H9 (cell line): ENCODE measurements at regions not wholly inside any gene's neighbourhood (a gene's known extent, or its start where the extent isn't known, plus 50 kb on each side); places are given as distances from the start of the nearest gene placed in this dataset.

Experiments used
- DNase-seq: peaks from one replicate; pipeline ENCODE4 v3.0.0-alpha.2; 2017
- H2AFZ ChIP-seq: one replicate; pipeline ENCODE4 v1.6.1; 2013; ENCODE audit warnings: mild to moderate bottlenecking, low read length, control low read depth, moderate library complexity
- H2AK5ac ChIP-seq: 2 replicates; pipeline ENCODE4 v1.6.1; 2013; ENCODE audit warnings: low read length, control low read depth, mixed read lengths; ENCODE audit not compliant: insufficient read length
- H2BK120ac ChIP-seq: one replicate; pipeline ENCODE4 v1.6.1; 2013; ENCODE audit warnings: low read depth, mild to moderate bottlenecking, low read length, control low read depth, inconsistent platforms; ENCODE audit not compliant: poor library complexity, severe bottlenecking
- H2BK12ac ChIP-seq: 2 replicates; pipeline ENCODE4 v1.6.1; 2013; ENCODE audit warnings: low read length, control low read depth, mixed read lengths, low read depth; ENCODE audit not compliant: insufficient read length
- H2BK15ac ChIP-seq: 2 replicates; pipeline ENCODE4 v1.6.1; 2013; ENCODE audit warnings: low read depth, low read length, control low read depth
- H2BK20ac ChIP-seq: one replicate; pipeline ENCODE4 v1.6.1; 2013; ENCODE audit warnings: low read depth, mild to moderate bottlenecking, low read length, control low read depth, inconsistent platforms; ENCODE audit not compliant: poor library complexity, severe bottlenecking
- H2BK5ac ChIP-seq: 2 replicates; pipeline ENCODE4 v1.6.1; 2013; ENCODE audit warnings: low read length, control low read depth, mixed read lengths; ENCODE audit not compliant: insufficient read length
- H3K14ac ChIP-seq: 2 replicates; pipeline ENCODE4 v1.6.1; 2013; ENCODE audit warnings: low read length, control low read depth; ENCODE audit not compliant: insufficient read depth
- H3K18ac ChIP-seq: 2 replicates; pipeline ENCODE4 v1.6.1; 2013; ENCODE audit warnings: low read depth, mild to moderate bottlenecking, mixed read lengths, low read length, control low read depth; ENCODE audit not compliant: insufficient read length
- H3K23ac ChIP-seq: 2 replicates; pipeline ENCODE4 v1.6.1; 2013; ENCODE audit warnings: low read length, control low read depth, mixed read lengths, low read depth; ENCODE audit not compliant: insufficient read length
- H3K23me2 ChIP-seq: 2 replicates; pipeline ENCODE4 v1.6.1; 2013; ENCODE audit warnings: low read depth, mild to moderate bottlenecking, mixed read lengths, low read length, control low read depth; ENCODE audit not compliant: insufficient read length, poor library complexity, severe bottlenecking
- H3K27ac ChIP-seq: 2 replicates; pipeline ENCODE4 v1.5.1; 2013; ENCODE audit warnings: low read length, control low read depth, mixed read lengths, low read depth; ENCODE audit not compliant: insufficient read length
- H3K27me3 ChIP-seq: 2 replicates; pipeline ENCODE4 v1.6.1; 2013; ENCODE audit warnings: low read length, control low read depth, inconsistent platforms; ENCODE audit not compliant: insufficient read depth
- H3K4ac ChIP-seq: 2 replicates; pipeline ENCODE4 v1.6.1; 2013; ENCODE audit warnings: low read depth, mild to moderate bottlenecking, control low read depth, inconsistent platforms, low read length, moderate library complexity
- H3K4me1 ChIP-seq: 2 replicates; pipeline ENCODE4 v1.6.1; 2013; ENCODE audit warnings: low read length, control low read depth, inconsistent platforms; ENCODE audit not compliant: insufficient read depth
- H3K4me2 ChIP-seq: 2 replicates; pipeline ENCODE4 v1.6.1; 2013; ENCODE audit warnings: low read length, control low read depth, mixed read lengths; ENCODE audit not compliant: insufficient read length, insufficient read depth
- H3K56ac ChIP-seq: 2 replicates; pipeline ENCODE4 v1.6.1; 2013; ENCODE audit warnings: low read depth, mild to moderate bottlenecking, mixed read lengths, low read length, control low read depth; ENCODE audit not compliant: insufficient read length
- H3K79me1 ChIP-seq: 2 replicates; pipeline ENCODE4 v1.6.1; 2013; ENCODE audit warnings: low read depth, mild to moderate bottlenecking, moderate library complexity, low read length, control low read depth, inconsistent platforms; ENCODE audit not compliant: insufficient read depth, poor library complexity, severe bottlenecking
- H3K79me2 ChIP-seq: 2 replicates; pipeline ENCODE4 v1.6.1; 2013; ENCODE audit warnings: low read length, control low read depth, inconsistent platforms; ENCODE audit not compliant: insufficient read depth
- H3K9ac ChIP-seq: 2 replicates; pipeline ENCODE4 v1.6.1; 2013; ENCODE audit warnings: low read length, control low read depth, mixed read lengths; ENCODE audit not compliant: insufficient read length; ENCODE audit errors: extremely low read depth
- H3K9me3 ChIP-seq: one replicate; pipeline ENCODE4 v1.6.1; 2013; ENCODE audit warnings: low read depth, low read length, inconsistent platforms; ENCODE audit not compliant: control insufficient read depth
- H3T11ph ChIP-seq: one replicate; pipeline ENCODE4 v1.6.1; 2013; ENCODE audit warnings: mild to moderate bottlenecking, low read length, control low read depth, inconsistent platforms
- H4K20me1 ChIP-seq: one replicate; pipeline ENCODE4 v1.6.1; 2013; ENCODE audit not compliant: control insufficient read depth, insufficient read length, insufficient read depth
- H4K5ac ChIP-seq: 2 replicates; pipeline ENCODE4 v1.6.1; 2013; ENCODE audit warnings: low read depth, mild to moderate bottlenecking, mixed read lengths, low read length, control low read depth; ENCODE audit not compliant: insufficient read length
- H4K8ac ChIP-seq: replicated peaks from 2 replicates; pipeline ENCODE4 v1.6.1; 2013; ENCODE audit warnings: low read length, control low read depth, mixed read lengths, low read depth; ENCODE audit not compliant: insufficient read length
- H4K91ac ChIP-seq: 2 replicates; pipeline ENCODE4 v1.6.1; 2013; ENCODE audit warnings: low read depth, mild to moderate bottlenecking, moderate library complexity, mixed read lengths, low read length, control low read depth; ENCODE audit not compliant: insufficient read length
- H3K27ac Mint-ChIP-seq, 3 experiments: 2 replicates in 2 of 3; 3 replicates in 1 of 3; pipeline ENCODE4 v1.8.0; 2020 to 2021; ENCODE audit warnings: mixed read lengths in 3 of 3, mild to moderate bottlenecking in 1 of 3, moderate library complexity in 1 of 3
- H3K27me3 Mint-ChIP-seq: 2 replicates; pipeline ENCODE4 v1.8.0; 2021; ENCODE audit warnings: low read depth, mild to moderate bottlenecking, moderate library complexity, mixed read lengths
- H3K36me3 Mint-ChIP-seq, 3 experiments: 2 replicates in 2 of 3; 3 replicates in 1 of 3; pipeline ENCODE4 v1.8.0; 2020 to 2021; ENCODE audit warnings: low read depth in 3 of 3, mixed read lengths in 3 of 3; ENCODE audit not compliant: insufficient read depth in 1 of 3
- H3K4me1 Mint-ChIP-seq, 2 experiments: 2 replicates each; pipeline ENCODE4 v1.8.0; 2020; ENCODE audit warnings: mixed read lengths in 2 of 2
- H3K4me3 Mint-ChIP-seq, 2 experiments: 2 replicates in 1 of 2; 3 replicates in 1 of 2; pipeline ENCODE4 v1.8.0; 2020 to 2021; ENCODE audit warnings: mild to moderate bottlenecking in 2 of 2, mixed read lengths in 2 of 2, moderate library complexity in 1 of 2
- H3K9me3 Mint-ChIP-seq, 2 experiments: 2 replicates in 1 of 2; 3 replicates in 1 of 2; pipeline ENCODE4 v1.8.0; 2020; ENCODE audit warnings: mild to moderate bottlenecking in 2 of 2, mixed read lengths in 2 of 2, moderate library complexity in 1 of 2
- WGBS: extraction: QIAGEN DNeasy Blood & Tissue Kit; methylation state at CpG from one replicate; pipeline ENCODE4 v1.1.7; 2013; ENCODE audit warnings: missing lambda C conversion rate, low lambda C conversion rate, mixed read lengths; ENCODE audit not compliant: insufficient read length; ENCODE audit errors: extremely low coverage; 5-methylcytosine and 5-hydroxymethylcytosine counted together
- TF ChIP-seq, protein P1 (sequence below): fragments of 200-600 bp; sonication (generic); conservative IDR thresholded peaks from 3 replicates; pipeline ENCODE4 v1.8.0; 2021; ENCODE audit warnings: antibody characterized with exemption, mild to moderate bottlenecking

GRCh38 chr2:100197631-100198153, 55.3 kb upstream of the AFF3 start:
- Mint-ChIP-seq H3K36me3 (no peaks in the 10 kb centered on the region), H3K4me3 (no peak overlapping the region), H3K9me3 (no peaks in the 10 kb centered on the region), H3K27me3 (peaks cover 21% of the 10 kb centered on the region), H3K4me1 (peaks cover 8 to 18% of the 10 kb centered on the region in 2 experiments), H3K27ac (no peak overlapping the region; a peak in 1 of 7 replicates)
- Histone ChIP-seq H4K5ac (no peak overlapping the region), H2BK20ac (no peak overlapping the region), H3K4ac (no peak overlapping the region), H3K56ac (no peak overlapping the region), H3K4me2 (no peak overlapping the region), H2AFZ (no peak overlapping the region), H4K20me1 (no peaks in the 10 kb centered on the region), H2AK5ac (no peak overlapping the region), H3K23ac (no peak overlapping the region), H4K8ac (no peak overlapping the region), H2BK12ac (no peak overlapping the region), H3K27ac (no peak overlapping the region), H3K4me1 (peaks cover 4% of the 10 kb centered on the region; the same call in 1 of the 2 replicates), H4K91ac (no peak overlapping the region), H2BK120ac (no peak overlapping the region), H2BK15ac (no peak overlapping the region), H2BK5ac (no peak overlapping the region), H3K18ac (no peak overlapping the region), H3K14ac (no peak overlapping the region), H3K23me2 (no peaks in the 10 kb centered on the region), H3K9me3 (no peaks in the 10 kb centered on the region), H3K79me1 (no peaks in the 10 kb centered on the region), H3K9ac (no peak overlapping the region), H3T11ph (no peak overlapping the region), H3K79me2 (no peaks in the 10 kb centered on the region), H3K27me3 (no peaks in the 10 kb centered on the region)
- peak; percentile 65 for DNase-seq
- no CpG with 5 or more reads among the region's 8 CpGs for WGBS
- TF ChIP-seq, protein P1, sequence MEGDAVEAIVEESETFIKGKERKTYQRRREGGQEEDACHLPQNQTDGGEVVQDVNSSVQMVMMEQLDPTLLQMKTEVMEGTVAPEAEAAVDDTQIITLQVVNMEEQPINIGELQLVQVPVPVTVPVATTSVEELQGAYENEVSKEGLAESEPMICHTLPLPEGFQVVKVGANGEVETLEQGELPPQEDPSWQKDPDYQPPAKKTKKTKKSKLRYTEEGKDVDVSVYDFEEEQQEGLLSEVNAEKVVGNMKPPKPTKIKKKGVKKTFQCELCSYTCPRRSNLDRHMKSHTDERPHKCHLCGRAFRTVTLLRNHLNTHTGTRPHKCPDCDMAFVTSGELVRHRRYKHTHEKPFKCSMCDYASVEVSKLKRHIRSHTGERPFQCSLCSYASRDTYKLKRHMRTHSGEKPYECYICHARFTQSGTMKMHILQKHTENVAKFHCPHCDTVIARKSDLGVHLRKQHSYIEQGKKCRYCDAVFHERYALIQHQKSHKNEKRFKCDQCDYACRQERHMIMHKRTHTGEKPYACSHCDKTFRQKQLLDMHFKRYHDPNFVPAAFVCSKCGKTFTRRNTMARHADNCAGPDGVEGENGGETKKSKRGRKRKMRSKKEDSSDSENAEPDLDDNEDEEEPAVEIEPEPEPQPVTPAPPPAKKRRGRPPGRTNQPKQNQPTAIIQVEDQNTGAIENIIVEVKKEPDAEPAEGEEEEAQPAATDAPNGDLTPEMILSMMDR, result no peak
